Activated naive CD8-positive, alpha-beta T cell treated with anti-CD3 and anti-CD28 coated beads, Interleukin-2, amount 50 U/mL, for 16 hours (primary cell): ENCODE measurements at regions not wholly inside any gene's neighbourhood (a gene's known extent, or its start where the extent isn't known, plus 50 kb on each side); places are given as distances from the start of the nearest gene placed in this dataset.

Experiments
- DNase-seq: peaks from one replicate; pipeline ENCODE4 v3.0.0-alpha.2; 2020; ENCODE audit warnings: low read depth, low spot score

GRCh38 chr11:69992943-69993694, 85.0 kb upstream of the ANO1 start:
- no peak for DNase-seq

- DNase-seq = no peak
Observed at GRCh38 chr11:69994810-69995209, 83.3 kb upstream of the ANO1 start.

- DNase-seq = no peak
Observed at GRCh38 chr11:69995697-69996096, 82.4 kb upstream of the ANO1 start.

- DNase-seq = no peak
Observed at GRCh38 chr11:69996451-69996850, 81.7 kb upstream of the ANO1 start.

- DNase-seq = no peak
Observed at GRCh38 chr11:69997352-69997751, 80.8 kb upstream of the ANO1 start.

- DNase-seq = no peak
Observed at GRCh38 chr11:69999721-70000120, 78.4 kb upstream of the ANO1 start.

- no peak for DNase-seq
Observed at GRCh38 chr11:70000228-70000627, 77.9 kb upstream of the ANO1 start.

GRCh38 chr11:70001246-70001645, 76.9 kb upstream of the ANO1 start:
- DNase-seq = no peak

GRCh38 chr11:70002433-70002832, 75.7 kb upstream of the ANO1 start:
- no peak for DNase-seq

GRCh38 chr11:70005107-70005818, 72.9 kb upstream of the ANO1 start:
- no peak for DNase-seq

- DNase-seq = no peak
Observed at GRCh38 chr11:70007796-70008195, 70.3 kb upstream of the ANO1 start.

- DNase-seq = no peak
Observed at GRCh38 chr11:70010774-70011173, 67.3 kb upstream of the ANO1 start.

GRCh38 chr11:70012134-70012733, 65.9 kb upstream of the ANO1 start:
- DNase-seq = no peak

- no peak for DNase-seq
Observed at GRCh38 chr11:70014291-70014690, 63.8 kb upstream of the ANO1 start.

GRCh38 chr11:70016666-70017367, 61.3 kb upstream of the ANO1 start:
- DNase-seq = no peak

- DNase-seq = no peak
Observed at GRCh38 chr11:70018816-70019215, 59.3 kb upstream of the ANO1 start.

GRCh38 chr11:70019576-70020011, 58.5 kb upstream of the ANO1 start:
- no peak for DNase-seq

GRCh38 chr11:70020336-70021214, 57.5 kb upstream of the ANO1 start:
- no peak for DNase-seq

- no peak for DNase-seq
Observed at GRCh38 chr11:70021586-70021985, 56.5 kb upstream of the ANO1 start.

- no peak for DNase-seq
Observed at GRCh38 chr11:70024036-70024772, 53.9 kb upstream of the ANO1 start.

- DNase-seq = no peak
Observed at GRCh38 chr11:70024773-70025045, 53.4 kb upstream of the ANO1 start.
